IMR-90 (cell line): ENCODE measurements at regions not wholly inside any gene's neighbourhood (a gene's known extent, or its start where the extent isn't known, plus 50 kb on each side); places are given as distances from the start of the nearest gene placed in this dataset.

Source experiments
- ATAC-seq: fragments of 200-7000 bp; cut with Tn5 transposase; 2 replicates; pipeline ENCODE4 v1.9.1; 2020; ENCODE audit warnings: low read depth, mild to moderate bottlenecking, moderate library complexity
- BruUV-seq: library from RNA; stranded (reverse); fragments of 400-500 nt; replicated peaks from 2 replicates; lab custom pipeline; 2021; lab: Mats Ljungman, UMichigan
- CTCF ChIA-PET: fragments of 300-600 bp; formaldehyde crosslinking; extraction: SDS; loops from one replicate; lab custom pipeline; 2021; ENCODE audit warnings: antibody characterized with exemption; lab: Yijun Ruan, JAX
- POLR2A ChIA-PET: fragments of 300-600 bp; sonication (Branson Sonifier 250); formaldehyde crosslinking; loops from one replicate; lab custom pipeline; 2022; ENCODE audit warnings: antibody characterized with exemption; ENCODE audit not compliant: unreplicated experiment; lab: Charles Lee
- DNase-seq: peaks from one replicate; pipeline ENCODE4 v3.0.0; 2013
- H2AFZ ChIP-seq: replicated peaks from 2 replicates; pipeline ENCODE3; 2013; ENCODE audit warnings: low read length, mild to moderate bottlenecking; ENCODE audit not compliant: poor library complexity
- H2AK5ac ChIP-seq: 2 replicates; pipeline ENCODE4 v1.6.1; 2013; ENCODE audit warnings: low read depth, low read length, inconsistent platforms
- H2AK9ac ChIP-seq: replicated peaks from 2 replicates; pipeline ENCODE3; 2013; ENCODE audit warnings: mild to moderate bottlenecking, low read depth, low read length, moderate library complexity; ENCODE audit not compliant: poor library complexity
- H2BK120ac ChIP-seq: 2 replicates; pipeline ENCODE4 v1.6.1; 2013; ENCODE audit warnings: low read depth, low read length, inconsistent platforms
- H2BK15ac ChIP-seq: 3 replicates; pipeline ENCODE4 v1.6.1; 2013; ENCODE audit warnings: low read depth, low read length, inconsistent platforms
- H2BK20ac ChIP-seq: 2 replicates; pipeline ENCODE4 v1.6.1; 2013; ENCODE audit warnings: low read depth, mild to moderate bottlenecking, inconsistent platforms, low read length, moderate library complexity
- H2BK5ac ChIP-seq: 2 replicates; pipeline ENCODE4 v1.6.1; 2013; ENCODE audit warnings: mild to moderate bottlenecking, low read depth, low read length, inconsistent platforms; ENCODE audit not compliant: poor library complexity, severe bottlenecking
- H3K14ac ChIP-seq: replicated peaks from 2 replicates; pipeline ENCODE4 v1.6.1; 2013; ENCODE audit warnings: low read depth, low read length, inconsistent platforms
- H3K18ac ChIP-seq: 2 replicates; pipeline ENCODE4 v1.6.1; 2013; ENCODE audit warnings: low read depth, low read length, control low read depth
- H3K23ac ChIP-seq: 2 replicates; pipeline ENCODE4 v1.6.1; 2013; ENCODE audit warnings: low read depth, low read length, inconsistent platforms
- H3K27ac ChIP-seq: 2 replicates; pipeline ENCODE4 v1.5.1; 2013; ENCODE audit warnings: mild to moderate bottlenecking, control low read depth, low read length; ENCODE audit not compliant: insufficient read depth
- H3K27me3 ChIP-seq: 2 replicates; pipeline ENCODE4 v1.6.1; 2013; ENCODE audit warnings: low read length; ENCODE audit not compliant: control insufficient read depth, insufficient read depth
- H3K36me3 ChIP-seq: 2 replicates; pipeline ENCODE4 v1.6.1; 2013; ENCODE audit warnings: low read length, mixed read lengths; ENCODE audit not compliant: control insufficient read depth, insufficient read depth
- H3K4ac ChIP-seq: 2 replicates; pipeline ENCODE4 v1.6.1; 2013; ENCODE audit warnings: low read depth, low read length, inconsistent platforms
- H3K4me1 ChIP-seq: 2 replicates; pipeline ENCODE4 v1.6.1; 2013; ENCODE audit warnings: low read length, mixed read lengths; ENCODE audit not compliant: control insufficient read depth, insufficient read depth
- H3K4me2 ChIP-seq: 2 replicates; pipeline ENCODE4 v1.6.1; 2013; ENCODE audit warnings: low read depth, mild to moderate bottlenecking, control low read depth, low read length, moderate library complexity
- H3K4me3 ChIP-seq: 2 replicates; pipeline ENCODE4 v1.5.1; 2013; ENCODE audit warnings: low read depth, mild to moderate bottlenecking, control low read depth, low read length, moderate library complexity; ENCODE audit not compliant: insufficient read depth
- H3K56ac ChIP-seq: 2 replicates; pipeline ENCODE4 v1.6.1; 2013; ENCODE audit warnings: low read length, inconsistent platforms; ENCODE audit not compliant: insufficient read depth; ENCODE audit errors: extremely low read depth
- H3K79me1 ChIP-seq, 2 experiments: 2 replicates each; pipeline ENCODE4 v1.6.1; 2013; ENCODE audit warnings: low read length in 2 of 2, inconsistent platforms in 1 of 2, low read depth in 1 of 2
- H3K9ac ChIP-seq: 2 replicates; pipeline ENCODE4 v1.6.1; 2013; ENCODE audit warnings: low read depth, low read length, control low read depth
- H3K9me1 ChIP-seq: 2 replicates; pipeline ENCODE4 v1.6.1; 2013; ENCODE audit warnings: low read length, inconsistent platforms; ENCODE audit not compliant: insufficient read depth
- H3K9me3 ChIP-seq: 2 replicates; pipeline ENCODE4 v1.6.1; 2013; ENCODE audit warnings: low read length; ENCODE audit not compliant: control insufficient read depth, insufficient read depth
- H4K20me1 ChIP-seq: 2 replicates; pipeline ENCODE4 v1.6.1; 2013; ENCODE audit warnings: low read length, inconsistent platforms; ENCODE audit not compliant: insufficient read depth
- H4K5ac ChIP-seq: 2 replicates; pipeline ENCODE4 v1.6.1; 2013; ENCODE audit warnings: mild to moderate bottlenecking, low read depth, low read length, control low read depth
- H4K8ac ChIP-seq, 2 experiments: 2 replicates each; pipeline ENCODE4 v1.6.1; 2013; ENCODE audit warnings: low read depth in 2 of 2, low read length in 2 of 2, control low read depth in 1 of 2, inconsistent platforms in 1 of 2
- H4K91ac ChIP-seq: 2 replicates; pipeline ENCODE4 v1.6.1; 2013; ENCODE audit warnings: low read depth, low read length, inconsistent platforms; ENCODE audit not compliant: insufficient read depth
- ELK1 ChIP-seq: fragments of 150-350 bp; IDR thresholded peaks from 2 replicates; pipeline ENCODE4 v1.6.1; 2016; ENCODE audit warnings: low read depth, mild to moderate bottlenecking, low read length, moderate library complexity, borderline replicate concordance
- FOS ChIP-seq: fragments of 150-350 bp; IDR thresholded peaks from 2 replicates; pipeline ENCODE4 v1.6.1; 2016; ENCODE audit warnings: low read depth, low read length
- POLR2A ChIP-seq: IDR thresholded peaks from 2 replicates; pipeline ENCODE4 v1.6.1; 2012; ENCODE audit warnings: mild to moderate bottlenecking, low read depth, low read length
- RAD21 ChIP-seq: IDR thresholded peaks from 2 replicates; pipeline ENCODE4 v1.6.1; 2012; ENCODE audit warnings: low read length, improper control_type of control experiment
- SMC3 ChIP-seq: fragments of 150-350 bp; IDR thresholded peaks from 2 replicates; pipeline ENCODE4 v1.6.1; 2016; ENCODE audit warnings: low read depth, mild to moderate bottlenecking, antibody characterized with exemption, low read length, moderate library complexity
- dilution Hi-C: fragments of 300-500 bp; cut with HindIII; formaldehyde crosslinking; loops from one replicate; pipeline ENCODE4 v1.14.3; 2018; ENCODE audit warnings: low sequenced_read_pairs; ENCODE audit not compliant: unreplicated experiment
- in situ Hi-C: fragments of 300-500 bp; cut with MboI; formaldehyde crosslinking; loops from 3 replicates; pipeline ENCODE4 v1.14.3; 2019; ENCODE audit warnings: low sequenced_read_pairs, inconsistent platforms, mixed read lengths
- intact Hi-C: fragments of 100-400 bp; cut with micrococcal nuclease; formaldehyde crosslinking; loops from 2 replicates; pipeline ENCODE4 v1.10.0; 2022

GRCh38 chr4:91961504-91961903, 342.3 kb upstream of the GRID2 start:
- H3K4me2 ChIP-seq = no peak overlapping the region
- no peak overlapping the region for H2AK9ac ChIP-seq
- H3K18ac ChIP-seq = no peak overlapping the region
- ATAC-seq (peak; percentile 59), DNase-seq (peak; percentile 30)
- no peak overlapping the region for H3K9ac ChIP-seq
- in situ Hi-C loops = no loop called here
- H2BK120ac ChIP-seq = peak overlapping the region; percentile 50; the same call in 1 of the 2 replicates
- ChIA-PET POLR2A (no interaction called here), CTCF (interaction anchor here (1.1 kb wide), 1 partner anchor 49 kb away, joined by 3 read pairs; no protein-coding TSS in a partner anchor)
- no peaks in the 10 kb centered on the region for H4K20me1 ChIP-seq
- intact Hi-C loops = no loop called here
- H2AFZ ChIP-seq = no peak overlapping the region
- H2AK5ac ChIP-seq = no peak overlapping the region
- H3K27ac ChIP-seq = no peak overlapping the region
- H2BK5ac ChIP-seq = no peak overlapping the region
- no peaks in the 10 kb centered on the region for H3K4me1 ChIP-seq
- H3K4ac ChIP-seq = peak overlapping the region; percentile 16; the same call in 1 of the 2 replicates
- no peak overlapping the region for H3K4me3 ChIP-seq
- no peak overlapping the region for H4K91ac ChIP-seq
- H2BK15ac ChIP-seq = no peak overlapping the region
- H4K8ac ChIP-seq = no peak overlapping the region
- no peaks in the 10 kb centered on the region; the same call in 1 of the 2 replicates for H3K9me1 ChIP-seq
- dilution Hi-C loops = no loop called here
- no peak overlapping the region for H3K14ac ChIP-seq
- H3K9me3 ChIP-seq = no peaks in the 10 kb centered on the region
- H2BK20ac ChIP-seq = 0 out of 2 replicates have a peak overlapping the region, but pooled peaks have one; percentile 59
- no peaks in the 10 kb centered on the region for H3K36me3 ChIP-seq
- H3K27me3 ChIP-seq = no peaks in the 10 kb centered on the region
- BruUV-seq = no TSS peak
- H3K79me1 ChIP-seq = no peaks in the 10 kb centered on the region
- TF ChIP-seq ELK1 (no peak), FOS (0 out of 2 replicates have a peak, but pooled peaks have one; percentile 29), SMC3 (no peak), POLR2A (no peak), RAD21 (no peak)
- H4K5ac ChIP-seq = no peak overlapping the region
- H3K23ac ChIP-seq = no peak overlapping the region
- H3K56ac ChIP-seq = no peak overlapping the region
